Fibroblast of the conjunctiva (primary cell): ENCODE measurements at regions not wholly inside any gene's neighbourhood (a gene's known extent, or its start where the extent isn't known, plus 50 kb on each side); places are given as distances from the start of the nearest gene placed in this dataset.
"Not testable (repeated sequence)": the region's sequence is repeated elsewhere in the genome, so short reads cannot be mapped to it uniquely, and the experiment has no call there.

ENCODE experiments used
- DNase-seq: peaks from one replicate; pipeline ENCODE4 v3.0.0-alpha.2; 2010; ENCODE audit warnings: low read depth

GRCh38 chr10:30732671-30733070 is 103.1 kb upstream of the LYZL2 start:
- no peak for DNase-seq

- no peak for DNase-seq
Observed at GRCh38 chr10:30731963-30732362, 102.4 kb upstream of the LYZL2 start.

- DNase-seq, result no peak
Observed at GRCh38 chr10:30730306-30730705, 100.8 kb upstream of the LYZL2 start.

GRCh38 chr10:30728766-30729165 is 99.2 kb upstream of the LYZL2 start:
- no peak for DNase-seq

GRCh38 chr10:30728127-30728526 is 98.6 kb upstream of the LYZL2 start:
- no peak for DNase-seq

- no peak for DNase-seq
Observed at GRCh38 chr10:30727524-30727923, 98.0 kb upstream of the LYZL2 start.

GRCh38 chr10:30726783-30727414 is 97.3 kb upstream of the LYZL2 start:
- peak; percentile 57 for DNase-seq

- DNase-seq, result no peak
Observed at GRCh38 chr10:30725661-30726060, 96.1 kb upstream of the LYZL2 start.

GRCh38 chr10:30724296-30724695 is 94.7 kb upstream of the LYZL2 start:
- no peak for DNase-seq

- DNase-seq, result no peak
Observed at GRCh38 chr10:30722956-30723620, 93.5 kb upstream of the LYZL2 start.

- no peak for DNase-seq
Observed at GRCh38 chr10:30719832-30720231, 90.3 kb upstream of the LYZL2 start.

- no peak for DNase-seq
Observed at GRCh38 chr10:30709700-30710358, 80.3 kb upstream of the LYZL2 start.

- DNase-seq, result no peak
Observed at GRCh38 chr10:30709229-30709628, 79.7 kb upstream of the LYZL2 start.

- DNase-seq, result no peak
Observed at GRCh38 chr10:30708234-30708633, 78.7 kb upstream of the LYZL2 start.

- not testable (repeated sequence) for DNase-seq
Observed at GRCh38 chr10:30706189-30706588, 76.6 kb upstream of the LYZL2 start.

GRCh38 chr10:30705625-30706149 is 76.1 kb upstream of the LYZL2 start:
- no peak for DNase-seq

- DNase-seq, result no peak
Observed at GRCh38 chr10:30705101-30705624, 75.6 kb upstream of the LYZL2 start.

GRCh38 chr10:30704601-30705100 is 75.1 kb upstream of the LYZL2 start:
- not testable (repeated sequence) for DNase-seq

GRCh38 chr10:30704026-30704600 is 74.6 kb upstream of the LYZL2 start:
- no peak for DNase-seq

- not testable (repeated sequence) for DNase-seq
Observed at GRCh38 chr10:30703446-30703845, 73.9 kb upstream of the LYZL2 start.

GRCh38 chr10:30702860-30703259 is 73.3 kb upstream of the LYZL2 start:
- no peak for DNase-seq

GRCh38 chr10:30701451-30702173 is 72.1 kb upstream of the LYZL2 start:
- no peak for DNase-seq
